BJ (cell line): ENCODE measurements at regions not wholly inside any gene's neighbourhood (a gene's known extent, or its start where the extent isn't known, plus 50 kb on each side); places are given as distances from the start of the nearest gene placed in this dataset.

Experiments
- CTCF ChIA-PET: fragments of 350-600 bp; formaldehyde crosslinking; extraction: SDS; loops from one replicate; lab custom pipeline; 2021; ENCODE audit warnings: antibody characterized with exemption, inconsistent platforms; lab: Yijun Ruan, JAX
- POLR2A ChIA-PET: fragments of 300-600 bp; sonication (Branson Sonifier 250); formaldehyde crosslinking; extraction: SDS; loops from one replicate; lab custom pipeline; 2021; ENCODE audit warnings: antibody characterized with exemption; lab: Charles Lee
- DNase-seq: peaks from one replicate; pipeline ENCODE4 v3.0.0-alpha.2; 2011; ENCODE audit warnings: low read depth
- H3K27me3 ChIP-seq: 2 replicates; pipeline ENCODE4 v1.6.0; 2011; ENCODE audit warnings: low read length; ENCODE audit not compliant: control insufficient read depth, insufficient read depth
- H3K36me3 ChIP-seq: 2 replicates; pipeline ENCODE4 v1.5.1; 2011; ENCODE audit warnings: low read length; ENCODE audit not compliant: control insufficient read depth, insufficient read depth
- H3K4me3 ChIP-seq: 2 replicates; pipeline ENCODE4 v1.5.1; 2011; ENCODE audit warnings: low read depth, mild to moderate bottlenecking, control low read depth, low read length
- CTCF ChIP-seq: IDR thresholded peaks from 2 replicates; pipeline ENCODE4 v1.5.1; 2011; ENCODE audit warnings: low read depth, mild to moderate bottlenecking, control low read depth, inconsistent platforms, low read length, moderate library complexity; ENCODE audit not compliant: insufficient read depth

- Histone ChIP-seq H3K4me3 (no peak overlapping the region), H3K36me3 (no peaks in the 10 kb centered on the region), H3K27me3 (peaks cover 7% of the 10 kb centered on the region)
- DNase-seq, result no peak
- POLR2A ChIA-PET, result no interaction called here
- no peak for TF ChIP-seq CTCF
- CTCF ChIA-PET, result no interaction called here
These were observed 299.9 kb upstream of the HABP2 start for GRCh38 chr10:113252650-113253618.

GRCh38 chr10:113259576-113260226 is 293.2 kb upstream of the HABP2 start:
- POLR2A ChIA-PET, result no interaction called here
- Histone ChIP-seq H3K27me3 (peaks cover 19% of the 10 kb centered on the region), H3K4me3 (no peak overlapping the region), H3K36me3 (no peaks in the 10 kb centered on the region)
- no peak for TF ChIP-seq CTCF
- CTCF ChIA-PET, result no interaction called here
- no peak for DNase-seq

GRCh38 chr10:113261161-113261560 is 291.7 kb upstream of the HABP2 start:
- no peak for TF ChIP-seq CTCF
- no peaks in the 10 kb centered on the region for H3K36me3 ChIP-seq
- ChIA-PET POLR2A (no interaction called here), CTCF (no interaction called here)
- H3K4me3 ChIP-seq, result no peak overlapping the region
- H3K27me3 ChIP-seq, result peaks cover 22% of the 10 kb centered on the region
- no peak for DNase-seq

GRCh38 chr10:113261611-113262091 is 291.2 kb upstream of the HABP2 start:
- Histone ChIP-seq H3K27me3 (peaks cover 22% of the 10 kb centered on the region), H3K36me3 (no peaks in the 10 kb centered on the region), H3K4me3 (no peak overlapping the region)
- TF ChIP-seq CTCF, result no peak
- ChIA-PET POLR2A (no interaction called here), CTCF (no interaction called here)
- DNase-seq, result no peak

- ChIA-PET POLR2A (no interaction called here), CTCF (no interaction called here)
- no peak for DNase-seq
- Histone ChIP-seq H3K4me3 (no peak overlapping the region), H3K36me3 (no peaks in the 10 kb centered on the region), H3K27me3 (peaks cover 22% of the 10 kb centered on the region)
- TF ChIP-seq CTCF, result no peak
These were observed 289.8 kb upstream of the HABP2 start for GRCh38 chr10:113263056-113263455.
